DLD1 (cell line): ENCODE measurements at regions not wholly inside any gene's neighbourhood (a gene's known extent, or its start where the extent isn't known, plus 50 kb on each side); places are given as distances from the start of the nearest gene placed in this dataset.
"Not testable (repeated sequence)": the region's sequence is repeated elsewhere in the genome, so short reads cannot be mapped to it uniquely, and the experiment has no call there.

Experiments
- in situ Hi-C: cut with HindIII; loops from 2 replicates; pipeline ENCODE4 v1.10.0; 2017; ENCODE audit warnings: low sequenced_read_pairs

DNA sequence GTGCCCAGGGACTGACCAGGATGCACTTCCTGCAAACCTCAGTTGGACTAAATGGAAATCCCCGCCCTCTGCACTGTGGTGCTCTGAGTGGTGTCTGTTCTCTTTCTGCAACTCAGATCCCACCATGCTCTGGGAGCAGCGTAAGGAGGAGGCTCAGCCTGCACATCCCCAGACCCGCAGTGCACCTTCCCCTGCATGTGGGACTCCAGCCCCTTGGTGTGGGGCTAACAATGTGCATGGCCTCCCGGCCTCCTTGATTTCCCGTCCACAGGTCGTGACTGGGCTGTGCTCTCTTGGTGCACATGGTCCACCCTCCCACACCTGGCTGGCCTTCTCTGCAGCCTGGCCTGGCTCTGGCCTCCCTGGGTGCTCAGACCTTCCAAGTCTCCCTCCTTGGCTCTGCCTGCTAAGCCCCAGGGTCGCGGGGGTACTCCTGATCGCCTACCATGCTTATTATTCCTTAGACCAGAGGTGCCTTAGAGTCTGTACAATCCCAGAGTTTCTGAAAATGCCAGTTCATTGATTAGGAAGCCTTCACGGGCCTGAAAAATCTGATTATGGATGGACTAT lies 397.5 kb downstream of the IRX2 start:
- in situ Hi-C loops = no loop called here

DNA sequence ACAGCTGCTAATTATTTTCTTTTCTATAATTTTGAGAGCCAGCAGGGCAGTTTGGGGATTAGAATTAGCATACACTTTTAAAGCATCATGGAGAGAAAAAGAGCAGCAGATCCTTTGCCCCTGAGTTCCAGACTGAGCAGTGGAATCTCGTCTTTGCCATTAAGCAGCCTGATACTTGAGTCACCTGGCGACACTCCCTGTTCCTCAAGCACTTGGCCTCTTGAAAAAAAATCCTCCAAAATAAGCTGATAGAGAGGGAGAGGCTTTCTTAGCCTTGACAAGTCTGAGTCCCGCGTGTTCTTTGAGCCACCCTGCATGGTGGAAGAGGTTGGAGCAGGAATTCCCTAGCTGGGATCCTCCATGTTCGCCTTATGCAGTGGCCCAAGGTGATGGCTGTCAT lies 398.3 kb downstream of the IRX2 start:
- in situ Hi-C loops = no loop called here

DNA sequence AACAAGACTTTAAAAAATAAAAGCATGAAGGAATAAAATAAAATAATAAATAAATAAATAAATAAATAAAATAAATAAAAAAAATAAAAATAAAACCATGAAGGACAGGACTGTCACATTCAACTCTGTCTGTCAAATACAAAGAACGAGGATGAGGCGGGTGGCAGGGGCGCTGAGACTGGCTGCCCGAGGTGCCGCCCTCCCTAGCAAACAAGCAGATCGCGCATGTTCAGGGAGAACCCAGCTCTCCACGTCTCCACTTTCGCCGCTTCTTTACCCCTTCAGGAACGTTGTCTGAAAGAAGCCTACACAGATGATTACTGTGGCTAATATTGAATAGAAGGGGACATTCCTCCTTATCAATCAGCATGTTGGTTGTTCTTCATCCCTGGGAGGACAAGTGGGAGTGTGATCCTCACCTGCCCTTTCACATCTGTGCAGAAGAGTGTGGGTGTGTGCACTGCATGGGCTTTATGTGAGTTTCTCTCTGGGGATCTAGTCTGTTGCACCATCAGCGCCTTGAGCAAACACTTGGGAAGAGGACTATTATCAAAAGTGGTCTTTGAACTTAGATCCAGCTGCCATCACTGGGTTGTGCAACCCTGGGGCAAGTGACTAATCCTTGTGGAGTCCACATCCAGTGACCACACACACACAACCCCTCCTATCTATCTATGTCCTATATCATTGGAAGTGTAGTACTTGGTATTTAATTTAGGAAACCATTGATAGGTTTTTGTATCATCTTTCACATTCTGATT lies 399.2 kb downstream of the IRX2 start:
- in situ Hi-C loops = no loop called here

DNA sequence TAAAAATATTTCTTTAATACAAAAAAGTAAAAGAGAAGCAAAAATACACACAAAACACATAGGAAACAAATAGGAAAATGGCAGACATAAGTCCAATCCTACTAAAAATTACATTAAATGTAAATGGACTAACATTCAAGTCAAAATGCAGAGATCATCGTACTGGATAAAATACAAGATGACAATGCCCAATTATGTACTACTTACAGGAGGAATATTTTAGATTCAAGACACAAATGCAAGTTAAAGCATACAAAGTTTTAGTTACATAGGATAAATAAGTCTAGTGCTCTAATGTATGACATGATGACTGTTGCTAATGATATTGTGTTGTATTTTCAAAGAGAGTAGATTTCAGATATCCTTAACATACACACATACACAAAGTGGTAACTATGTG lies 401.7 kb downstream of the IRX2 start:
- in situ Hi-C loops = not testable (repeated sequence)

DNA sequence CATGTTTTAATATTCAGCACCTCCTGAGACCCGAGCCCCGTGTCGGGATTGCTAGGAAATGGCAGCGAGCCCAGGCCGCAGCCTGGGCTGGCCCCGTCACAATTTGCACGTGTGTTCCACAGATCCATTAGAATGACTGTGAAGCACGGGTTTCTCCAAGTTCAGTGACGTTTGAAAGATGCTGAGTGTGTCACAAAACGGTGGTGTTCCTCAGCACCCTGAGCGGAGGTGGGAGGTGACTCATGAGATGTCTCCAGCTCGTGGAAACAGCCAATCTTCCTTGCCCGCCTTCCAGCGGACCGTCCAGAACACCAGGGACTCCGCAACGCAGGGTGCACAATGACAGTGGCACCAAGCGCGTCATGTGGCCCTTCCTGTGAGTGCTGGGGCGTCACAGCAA lies 412.8 kb downstream of the IRX2 start:
- in situ Hi-C loops = no loop called here

DNA sequence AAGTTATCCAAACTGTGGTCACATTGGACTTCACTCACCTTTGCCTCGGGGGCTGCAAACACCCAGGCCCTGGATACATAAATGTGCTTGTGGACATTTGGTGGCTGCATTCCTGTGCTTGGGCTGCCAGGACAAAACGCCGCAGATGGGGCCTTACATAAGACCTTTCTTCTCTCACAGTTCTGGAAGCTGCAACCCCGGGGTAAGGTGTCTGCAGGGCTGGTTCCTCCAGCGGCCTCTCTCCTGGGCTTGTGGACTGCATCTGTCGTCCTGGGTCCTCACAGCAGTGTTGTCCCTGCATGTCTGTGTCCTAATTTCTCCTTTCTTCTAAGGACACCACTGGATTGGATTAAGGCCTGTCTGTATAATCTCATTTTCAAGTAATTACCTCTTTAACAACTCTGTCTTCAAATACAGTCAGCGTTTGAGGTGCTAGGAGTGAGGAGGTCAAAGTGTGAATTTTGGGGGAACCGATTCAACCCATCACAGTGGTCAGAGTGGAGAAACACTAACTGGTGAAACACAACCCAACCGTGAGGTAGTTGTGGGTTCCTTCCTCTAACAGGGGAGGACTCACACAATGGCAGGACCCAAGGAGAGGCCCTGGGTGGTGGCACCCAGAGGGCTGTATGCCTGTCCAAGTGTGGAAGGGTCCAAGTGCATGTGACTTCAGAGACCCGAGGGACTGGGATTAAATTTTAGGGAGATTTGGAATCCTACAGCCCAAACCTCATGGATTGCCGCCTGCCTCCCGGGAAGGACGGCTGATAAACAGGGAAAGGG lies 415.6 kb downstream of the IRX2 start:
- in situ Hi-C loops = no loop called here

DNA sequence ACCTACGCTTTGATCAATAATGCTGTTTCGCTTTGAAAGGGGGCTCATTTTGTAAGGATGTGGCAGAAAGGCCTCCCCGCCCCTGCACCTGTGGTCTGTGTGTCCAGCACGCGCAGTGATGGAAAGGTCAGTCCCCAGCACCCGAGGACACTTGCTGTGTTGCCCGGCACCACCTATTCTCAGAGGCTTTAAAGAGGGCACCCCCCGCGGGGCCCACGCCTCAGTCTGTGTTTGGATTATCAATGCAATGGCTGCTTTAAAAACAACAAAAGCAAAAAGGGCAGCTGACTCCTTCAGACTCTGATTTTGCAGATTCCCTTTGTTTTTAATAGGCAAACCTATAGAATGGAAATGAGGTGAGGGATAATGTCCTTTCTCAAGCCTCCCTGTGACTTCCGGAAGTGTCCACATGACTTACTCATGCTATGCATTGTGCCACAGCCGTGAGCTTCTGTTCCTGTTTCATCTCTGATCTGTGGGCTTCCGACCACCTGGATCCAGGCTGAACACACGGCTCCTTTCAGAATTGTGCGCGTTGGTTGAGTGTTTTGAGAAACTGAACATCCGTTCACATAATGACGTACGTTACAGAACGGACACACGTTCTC lies 416.2 kb downstream of the IRX2 start:
- in situ Hi-C loops = no loop called here

DNA sequence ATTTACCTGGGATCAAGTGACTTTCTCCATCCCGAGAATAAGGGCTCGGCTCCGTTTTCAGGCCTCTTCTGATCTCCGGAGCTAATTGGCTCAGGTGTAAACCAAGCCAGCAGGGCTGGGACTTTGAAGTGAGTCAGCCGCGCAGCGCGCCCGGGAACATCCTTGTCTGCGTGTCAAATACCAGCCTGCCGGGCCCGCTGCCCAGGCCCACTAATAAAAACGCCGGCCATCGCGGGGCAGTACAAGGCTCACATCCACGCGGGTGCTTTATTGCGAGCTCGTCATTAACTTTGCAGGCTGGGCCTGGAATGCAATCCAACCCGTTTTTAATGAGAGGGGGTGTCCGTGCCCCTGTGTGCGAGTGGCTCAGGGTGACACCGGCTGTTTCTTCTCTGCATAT lies 416.8 kb downstream of the IRX2 start:
- in situ Hi-C loops = no loop called here

DNA sequence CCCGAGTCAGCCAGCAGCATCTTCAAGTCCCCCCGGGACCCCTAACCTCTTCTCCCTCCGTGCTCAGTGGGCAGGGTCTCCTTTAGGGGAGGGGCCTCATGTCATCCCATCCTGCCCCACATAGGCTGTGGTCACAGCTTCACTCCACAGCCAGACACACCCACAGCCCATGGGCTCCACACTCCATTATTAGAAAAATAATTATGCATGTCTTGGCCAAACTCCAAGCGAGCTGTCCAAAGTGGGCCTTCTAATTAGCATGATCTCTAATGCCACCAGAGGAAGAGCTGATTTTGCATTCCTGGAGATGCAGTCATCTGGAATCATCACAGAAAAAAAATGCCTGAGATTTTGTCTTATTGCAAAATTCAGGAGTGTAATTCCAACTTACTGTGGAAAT lies 418.2 kb downstream of the IRX2 start:
- in situ Hi-C loops = no loop called here

DNA sequence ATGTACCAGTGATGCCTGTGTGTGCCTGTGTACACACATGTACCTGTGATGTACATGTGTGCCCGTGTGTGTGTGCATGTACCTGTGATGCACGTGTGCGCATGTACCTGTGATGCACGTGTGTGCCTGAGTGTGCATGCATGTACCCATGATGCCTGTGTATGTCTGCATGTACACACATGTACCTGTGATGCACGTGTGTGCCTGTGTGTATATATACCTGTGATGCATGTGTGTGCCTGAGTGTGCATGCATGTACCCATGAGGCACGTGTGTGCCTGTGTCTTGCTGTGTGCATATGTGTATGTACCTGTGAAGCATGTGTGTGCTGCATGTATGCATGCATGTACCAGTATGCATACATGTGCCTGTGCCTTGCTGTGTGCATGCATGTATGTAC lies 419.0 kb downstream of the IRX2 start:
- in situ Hi-C loops = no loop called here

DNA sequence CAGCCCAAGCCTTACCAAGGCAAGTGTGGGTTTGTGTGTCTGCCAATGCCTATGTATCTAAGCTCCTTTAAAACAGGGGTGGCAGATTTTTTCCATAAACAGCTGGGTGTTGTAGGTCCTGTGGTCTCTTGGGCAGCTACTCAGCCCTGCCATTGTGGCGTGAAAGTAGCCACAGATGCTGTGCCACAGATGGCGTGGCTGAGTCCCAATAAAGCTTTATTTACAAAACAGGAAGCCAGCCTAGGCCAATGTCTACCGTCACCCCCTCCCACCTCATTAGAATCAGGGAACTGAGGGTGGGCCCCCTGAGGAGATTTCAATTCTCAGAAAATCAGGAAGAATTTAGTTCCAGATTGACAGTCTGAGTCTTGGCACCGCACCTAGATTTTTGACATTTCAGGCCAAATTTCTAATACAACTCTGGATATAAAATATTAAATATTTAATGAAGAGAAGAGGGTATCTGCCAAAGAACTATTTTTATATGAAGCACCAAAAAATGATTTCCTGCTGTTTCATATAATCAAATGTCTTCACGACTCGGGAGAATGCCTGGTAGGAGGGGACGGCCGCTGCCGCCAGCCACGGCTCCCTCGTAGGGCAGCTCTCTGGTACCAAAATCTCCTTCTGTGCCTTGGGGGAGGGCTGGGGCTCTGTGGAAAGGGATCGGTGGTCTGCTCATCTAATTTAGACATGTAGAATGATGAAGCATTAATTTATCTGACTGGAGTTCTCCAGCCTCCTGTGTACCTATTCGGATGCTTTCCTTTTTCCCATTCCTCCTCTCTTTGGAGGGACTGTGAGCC lies 420.9 kb downstream of the IRX2 start:
- in situ Hi-C loops = no loop called here

DNA sequence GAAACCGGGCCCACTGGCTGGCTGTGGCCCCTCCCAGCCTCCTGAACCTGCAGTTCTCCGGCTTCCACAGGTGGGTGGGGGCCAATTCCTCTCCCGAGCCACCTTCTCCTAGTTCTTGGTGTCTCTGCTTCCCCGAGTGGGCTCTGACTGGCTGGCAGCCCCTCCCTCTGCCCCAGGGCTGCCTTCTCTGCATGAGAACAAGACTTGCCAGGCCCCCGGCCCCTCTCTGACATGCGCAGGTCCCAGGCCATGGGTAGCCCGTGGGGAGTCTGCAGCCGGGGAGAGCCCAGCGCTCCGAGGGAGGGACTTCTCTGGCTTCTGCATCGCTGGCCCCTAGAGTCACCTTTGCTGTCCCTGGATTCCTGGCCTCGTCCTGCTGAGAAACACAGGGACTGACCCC lies 421.7 kb downstream of the IRX2 start:
- in situ Hi-C loops = no loop called here

DNA sequence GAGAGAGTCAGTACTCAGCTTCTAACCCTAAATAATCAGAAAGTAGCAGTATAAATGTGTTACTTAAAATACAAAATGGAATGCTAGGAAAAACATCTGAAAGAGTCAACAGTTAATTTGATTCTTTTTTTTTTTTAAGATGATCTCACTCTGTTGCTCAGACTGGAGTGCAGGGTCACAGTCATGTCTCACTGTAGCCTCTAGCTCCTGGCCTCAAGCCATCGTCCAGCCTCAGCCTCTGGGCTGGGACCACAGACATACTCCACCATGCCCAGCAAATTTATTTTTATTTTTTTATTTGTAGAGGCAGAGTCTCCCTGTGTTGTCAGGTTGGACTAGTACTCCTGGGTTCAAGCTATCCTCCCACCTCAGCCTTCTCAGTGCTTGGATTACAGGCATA lies 424.9 kb downstream of the IRX2 start:
- in situ Hi-C loops = no loop called here

DNA sequence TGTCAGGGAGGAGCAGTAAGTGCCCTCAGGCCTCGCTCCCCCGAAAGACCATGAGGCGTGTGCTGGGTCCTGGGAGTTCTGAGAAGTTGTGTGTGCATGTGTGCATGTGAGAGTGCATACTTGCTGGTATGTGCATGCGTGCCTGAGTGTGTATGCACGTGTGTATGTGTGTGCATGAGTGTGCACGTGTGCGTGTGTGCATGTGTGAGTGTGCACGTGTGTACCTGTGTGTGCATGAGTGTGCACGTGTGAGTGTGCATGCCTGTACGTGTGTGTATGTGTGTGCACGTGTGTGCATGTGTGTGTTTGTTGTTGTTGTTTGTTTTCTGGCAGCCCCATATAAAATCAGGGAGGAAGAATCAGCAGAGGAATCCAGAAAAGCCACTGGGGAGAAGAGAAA lies 426.7 kb downstream of the IRX2 start:
- in situ Hi-C loops = no loop called here

DNA sequence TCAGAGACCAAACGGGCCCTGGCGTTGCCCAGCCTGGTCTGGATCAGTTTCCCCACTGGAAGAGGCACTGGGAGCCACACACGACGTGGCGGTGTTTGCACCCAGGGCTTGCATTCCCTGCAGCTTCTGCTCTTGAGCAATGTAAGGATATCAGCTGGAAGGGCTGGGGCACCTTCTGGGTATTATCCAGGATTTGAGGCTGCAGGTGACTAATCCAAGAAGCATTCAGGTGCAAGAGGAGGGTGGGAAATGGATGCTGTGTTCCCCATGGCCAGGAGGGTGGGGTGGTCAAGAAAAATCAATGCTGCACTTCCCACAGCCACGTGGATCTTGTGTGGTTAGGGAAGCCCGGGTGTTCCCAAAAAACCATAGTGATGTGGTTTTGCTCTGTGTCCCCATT lies 430.9 kb downstream of the IRX2 start:
- in situ Hi-C loops = no loop called here

DNA sequence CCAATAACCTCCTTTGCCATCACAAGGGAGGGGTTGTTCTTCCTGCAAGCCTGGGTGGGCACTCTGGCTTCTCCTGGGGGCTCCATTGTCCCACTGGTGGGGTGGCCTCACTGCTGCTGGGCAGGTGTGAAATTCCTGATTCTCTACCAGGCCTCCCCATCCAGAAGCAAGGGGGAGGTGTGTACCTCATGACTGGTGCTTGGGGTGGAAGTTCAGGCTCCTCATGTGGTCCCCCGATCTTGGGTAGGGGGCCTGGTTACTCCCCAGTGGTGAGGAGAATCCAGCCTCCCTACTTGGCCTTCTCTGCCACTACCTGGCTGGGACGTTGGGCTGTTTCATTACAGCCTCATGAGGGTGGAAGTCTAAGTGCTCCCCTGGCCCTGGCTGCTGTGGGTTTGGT lies 433.9 kb downstream of the IRX2 start:
- in situ Hi-C loops = no loop called here

DNA sequence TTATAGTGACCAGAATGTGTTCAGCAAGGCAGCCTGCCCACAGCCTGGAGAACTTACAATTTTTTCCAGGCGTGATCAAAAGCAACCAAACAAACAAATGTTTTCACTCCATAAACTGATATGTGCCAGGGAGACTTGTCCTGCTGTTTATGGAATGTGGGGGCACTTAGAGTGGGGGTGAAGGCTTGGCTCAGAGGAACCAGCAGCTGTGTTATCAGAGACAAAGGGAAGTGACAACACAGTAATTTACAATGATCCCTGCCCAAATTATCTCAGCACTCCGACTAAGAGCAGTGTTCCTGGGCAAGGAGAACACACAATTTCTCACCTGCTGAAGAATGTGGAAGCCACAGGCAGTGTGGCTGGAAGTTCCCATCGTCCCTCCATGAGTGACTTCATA lies 429.1 kb upstream of the IRX4 start:
- in situ Hi-C loops = no loop called here

DNA sequence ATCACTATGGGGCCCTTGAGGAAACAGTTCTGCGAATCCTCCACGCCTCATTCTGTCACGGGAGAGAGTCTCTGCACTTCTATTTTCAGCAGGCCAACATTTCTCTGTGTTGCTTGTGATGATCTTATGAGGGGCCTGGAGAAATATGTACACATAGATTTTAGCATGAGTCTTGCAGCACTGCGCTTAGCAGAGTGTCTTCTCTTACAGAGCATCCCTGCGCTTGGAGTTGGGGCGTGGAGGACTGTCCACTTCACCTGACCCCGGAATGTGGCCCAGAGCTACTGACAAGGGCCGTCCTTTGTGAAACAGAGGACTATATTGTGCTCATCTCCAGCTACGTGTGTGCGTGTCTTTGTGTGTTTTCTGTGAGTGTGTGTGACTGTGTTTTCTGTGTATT lies 428.2 kb upstream of the IRX4 start:
- in situ Hi-C loops = no loop called here

DNA sequence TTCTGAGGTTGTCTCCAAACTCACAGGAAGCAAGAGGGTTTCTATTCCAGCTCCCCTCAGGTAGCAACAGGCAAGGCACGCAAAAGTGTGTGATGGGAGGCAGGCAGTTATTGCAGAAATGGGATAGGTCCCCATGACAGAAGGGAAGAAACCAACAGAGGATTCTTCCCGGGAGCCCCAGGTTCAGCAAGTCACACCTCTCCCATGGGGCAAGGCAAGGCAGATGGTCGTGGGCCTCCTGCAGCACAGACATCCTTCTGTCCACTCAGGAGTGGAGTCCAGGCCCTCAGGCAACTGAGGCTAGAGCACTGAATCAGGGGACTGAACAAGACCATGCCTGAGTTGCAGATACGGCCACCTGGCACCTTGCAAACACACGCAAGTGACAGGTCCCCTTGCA lies 424.9 kb upstream of the IRX4 start:
- in situ Hi-C loops = no loop called here

DNA sequence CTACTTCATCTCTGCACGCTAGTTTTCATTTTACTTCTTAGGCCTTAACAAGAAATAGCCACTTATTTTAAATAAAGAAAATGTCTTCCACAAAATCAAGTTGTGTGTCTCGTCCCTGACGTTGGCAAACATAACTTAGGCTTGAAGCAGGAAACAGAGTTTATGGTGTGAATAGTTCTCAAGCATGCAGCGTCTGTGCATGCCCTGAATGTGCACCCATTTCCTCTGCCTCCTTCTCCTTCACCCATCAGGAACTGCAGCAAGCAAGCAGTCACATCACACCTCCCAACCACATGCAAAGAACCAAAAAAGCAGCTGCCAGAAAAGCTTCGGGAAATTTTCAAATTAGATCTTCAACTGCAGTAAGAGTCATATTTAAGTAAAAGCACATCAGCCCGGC lies 424.0 kb upstream of the IRX4 start:
- in situ Hi-C loops = no loop called here
